SJCRH30 (cell line): ENCODE measurements at regions not wholly inside any gene's neighbourhood (a gene's known extent, or its start where the extent isn't known, plus 50 kb on each side); places are given as distances from the start of the nearest gene placed in this dataset.
"Not testable (repeated sequence)": the region's sequence is repeated elsewhere in the genome, so short reads cannot be mapped to it uniquely, and the experiment has no call there.

Source experiments
- DNase-seq, 2 experiments: peaks; one replicate each; pipeline ENCODE4 v3.0.0-alpha.2; 2015 to 2020
- H3K27ac ChIP-seq: fragments of 250-450 bp; sonication (Bioruptor Pico); 2 replicates; pipeline ENCODE4 v1.5.1; 2020; ENCODE audit warnings: mild to moderate bottlenecking, moderate library complexity
- H3K27me3 ChIP-seq: fragments of 250-450 bp; sonication (Bioruptor Pico); 2 replicates; pipeline ENCODE4 v1.5.1; 2020; ENCODE audit warnings: mild to moderate bottlenecking, moderate library complexity
- H3K36me3 ChIP-seq: fragments of 250-450 bp; sonication (Bioruptor Pico); 2 replicates; pipeline ENCODE4 v1.5.1; 2020; ENCODE audit warnings: mild to moderate bottlenecking, moderate library complexity
- H3K4me1 ChIP-seq: fragments of 250-450 bp; sonication (Bioruptor Pico); 2 replicates; pipeline ENCODE4 v1.5.1; 2020; ENCODE audit warnings: mild to moderate bottlenecking, moderate library complexity
- H3K4me3 ChIP-seq: fragments of 250-450 bp; sonication (Bioruptor Pico); 2 replicates; pipeline ENCODE4 v1.5.1; 2020; ENCODE audit warnings: mild to moderate bottlenecking, moderate library complexity
- H3K9me3 ChIP-seq: fragments of 250-450 bp; sonication (Bioruptor Pico); replicated peaks from 2 replicates; pipeline ENCODE4 v1.5.1; 2020; ENCODE audit warnings: mild to moderate bottlenecking, moderate library complexity

DNA sequence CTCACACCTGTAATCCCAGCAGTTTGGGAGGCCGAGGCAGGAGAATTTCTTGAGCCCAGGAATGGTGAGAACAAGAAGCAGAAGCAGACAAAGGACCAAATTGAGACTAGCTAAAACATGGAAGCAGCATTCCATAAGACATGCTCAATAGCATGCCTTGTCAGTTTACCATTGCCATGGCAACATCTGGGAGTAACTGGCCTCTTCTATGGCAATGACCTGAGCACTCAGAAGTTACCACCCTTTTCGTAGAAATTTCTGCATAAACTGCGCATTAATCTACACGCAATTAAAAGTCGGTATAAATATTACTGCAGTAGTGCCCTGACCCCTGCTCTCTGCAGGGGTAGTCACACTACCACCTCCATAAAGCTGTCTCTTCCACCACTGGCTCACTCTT, 390.2 kb upstream of the USP9Y start:
- Histone ChIP-seq H3K4me3 (no peak overlapping the region), H3K36me3 (no peaks in the 10 kb centered on the region), H3K9me3 (no peaks in the 10 kb centered on the region), H3K4me1 (no peaks in the 10 kb centered on the region), H3K27ac (no peak overlapping the region), H3K27me3 (no peaks in the 10 kb centered on the region)
- DNase-seq, result no peak

DNA sequence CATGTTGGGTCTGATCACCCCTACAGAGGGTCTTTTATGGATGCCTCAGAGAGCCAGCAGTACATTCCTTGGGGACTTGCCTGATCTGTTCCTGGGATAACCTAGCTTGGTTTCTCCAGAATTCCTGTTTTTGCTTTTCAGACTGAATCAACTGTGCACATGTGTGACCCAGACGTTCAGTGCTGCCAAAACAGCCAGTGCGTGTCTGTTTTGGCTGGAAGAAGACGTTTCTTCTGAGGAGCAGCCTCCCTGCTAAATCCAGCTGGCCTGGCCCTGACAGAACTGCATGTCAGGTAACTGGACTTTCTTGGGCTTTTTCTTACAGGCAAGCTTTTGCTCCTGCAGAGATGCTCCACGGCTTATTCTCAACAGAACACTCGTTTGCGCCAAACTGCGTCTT, 373.3 kb upstream of the USP9Y start:
- Histone ChIP-seq H3K9me3 (no peaks in the 10 kb centered on the region), H3K36me3 (no peaks in the 10 kb centered on the region), H3K4me1 (no peaks in the 10 kb centered on the region), H3K27ac (no peak overlapping the region), H3K27me3 (no peaks in the 10 kb centered on the region), H3K4me3 (no peak overlapping the region)
- no peak for DNase-seq

DNA sequence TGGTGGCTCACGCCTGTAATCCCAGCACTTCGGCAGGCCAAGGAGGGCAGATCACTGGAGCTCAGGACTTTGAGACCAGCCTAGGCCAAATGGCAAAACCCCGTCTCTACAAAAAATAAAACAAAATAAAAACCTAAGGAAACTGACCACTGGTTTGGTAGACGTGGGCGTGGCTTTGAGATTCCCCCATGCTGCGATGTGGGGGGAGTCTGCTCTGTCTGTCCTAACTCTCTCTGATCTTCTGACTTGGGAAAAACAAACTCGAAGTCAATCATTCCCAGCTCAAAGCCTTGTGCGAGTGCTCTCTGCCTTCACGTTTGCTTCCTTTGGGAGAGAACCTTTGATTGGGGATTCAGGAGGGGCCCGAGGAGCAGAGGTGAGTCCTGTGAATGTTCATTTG, 369.1 kb upstream of the USP9Y start:
- not testable (repeated sequence) for H3K4me3 ChIP-seq, H3K27me3 ChIP-seq, H3K9me3 ChIP-seq, H3K4me1 ChIP-seq, H3K27ac ChIP-seq, DNase-seq, H3K36me3 ChIP-seq

DNA sequence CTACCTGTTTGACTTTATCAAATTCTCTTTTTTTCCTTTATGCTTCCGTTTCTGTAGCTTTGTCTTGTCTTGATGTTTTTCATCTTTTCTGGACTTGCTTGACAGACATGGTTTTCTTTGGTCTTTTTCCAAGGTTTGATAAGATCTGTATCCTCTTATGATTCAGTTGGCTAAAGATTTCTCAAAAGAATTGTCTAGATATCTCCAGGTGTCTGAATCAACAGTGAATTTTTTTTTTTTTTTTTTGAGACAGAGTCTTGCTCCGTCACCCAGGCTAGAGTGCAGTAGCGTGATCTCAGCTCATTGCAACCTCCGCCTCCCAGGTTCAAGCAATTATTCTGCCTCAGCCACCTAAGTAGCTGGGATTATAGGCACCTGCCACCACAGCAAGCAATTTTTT, 357.8 kb upstream of the USP9Y start:
- H3K27ac ChIP-seq, result no peak overlapping the region
- H3K4me1 ChIP-seq, result no peaks in the 10 kb centered on the region
- H3K36me3 ChIP-seq, result no peaks in the 10 kb centered on the region
- H3K27me3 ChIP-seq, result no peaks in the 10 kb centered on the region
- H3K4me3 ChIP-seq, result no peak overlapping the region
- no peak for DNase-seq
- no peaks in the 10 kb centered on the region for H3K9me3 ChIP-seq

DNA sequence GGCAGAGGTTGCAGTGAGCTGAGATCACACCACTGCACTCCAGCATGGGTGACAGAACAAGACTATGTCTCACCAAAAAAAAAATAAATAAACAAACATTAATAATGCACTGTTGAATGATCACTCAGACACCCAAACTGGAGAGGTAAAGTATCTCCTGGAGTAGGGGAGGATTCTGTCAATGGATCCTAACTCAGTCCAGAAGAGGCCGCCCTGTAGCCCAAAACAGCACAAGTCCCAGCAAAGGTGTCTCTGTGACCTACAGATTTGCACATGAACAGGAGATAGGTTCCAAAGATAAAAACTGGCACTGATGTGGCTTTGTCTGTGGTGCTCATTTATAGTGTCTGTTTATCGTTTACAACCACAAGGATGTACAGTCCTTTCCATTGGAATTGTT, 352.9 kb upstream of the USP9Y start:
- Histone ChIP-seq H3K9me3 (no peaks in the 10 kb centered on the region), H3K4me1 (no peaks in the 10 kb centered on the region), H3K27me3 (no peaks in the 10 kb centered on the region), H3K27ac (no peak overlapping the region), H3K36me3 (no peaks in the 10 kb centered on the region), H3K4me3 (no peak overlapping the region)
- no peak for DNase-seq

DNA sequence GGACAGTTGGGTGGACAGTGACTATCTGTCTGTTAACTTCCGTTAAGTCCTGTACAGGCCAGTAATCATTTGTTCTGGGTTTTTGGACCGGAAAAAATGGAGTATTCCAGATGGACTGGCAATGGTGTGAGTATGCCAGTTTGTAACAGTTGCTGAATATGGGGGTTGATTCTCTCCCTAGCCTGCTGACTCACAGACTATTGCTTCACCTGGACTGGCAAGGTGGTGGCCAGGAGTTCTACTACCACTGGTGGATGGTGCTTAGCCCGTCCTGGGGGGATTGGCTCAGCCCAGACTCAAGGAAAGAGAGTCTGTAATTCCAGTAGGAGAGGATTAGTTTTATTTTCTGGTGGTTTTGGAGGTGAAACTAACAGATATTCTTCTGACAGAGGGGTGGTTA, 343.8 kb upstream of the USP9Y start:
- H3K4me1 ChIP-seq, result no peaks in the 10 kb centered on the region
- H3K4me3 ChIP-seq, result no peak overlapping the region
- H3K27me3 ChIP-seq, result no peaks in the 10 kb centered on the region
- H3K9me3 ChIP-seq, result no peaks in the 10 kb centered on the region
- H3K36me3 ChIP-seq, result no peaks in the 10 kb centered on the region
- no peak for DNase-seq
- no peak overlapping the region for H3K27ac ChIP-seq

DNA sequence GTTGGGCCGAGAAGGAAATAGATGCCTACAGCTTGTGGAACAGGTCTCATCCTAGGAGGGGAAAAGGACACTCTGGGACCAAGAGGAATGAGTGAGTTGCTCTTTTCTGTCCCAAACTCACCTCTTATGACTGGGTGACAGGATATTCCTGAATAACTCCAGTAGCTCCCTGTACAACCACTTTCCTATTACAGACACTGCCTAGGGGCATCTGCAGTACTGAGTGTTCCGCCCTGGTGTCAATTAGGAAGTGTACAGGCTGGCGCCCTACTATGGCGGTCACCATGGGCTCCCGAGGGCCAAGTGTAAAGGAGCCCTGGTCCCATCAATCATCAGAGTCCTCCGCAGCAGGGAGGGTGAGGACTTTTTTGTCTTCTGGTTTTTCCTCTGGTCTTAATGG, 343.4 kb upstream of the USP9Y start:
- H3K4me3 ChIP-seq, result no peak overlapping the region
- no peak overlapping the region for H3K27ac ChIP-seq
- H3K4me1 ChIP-seq, result no peaks in the 10 kb centered on the region
- no peaks in the 10 kb centered on the region for H3K36me3 ChIP-seq
- no peak for DNase-seq
- H3K9me3 ChIP-seq, result no peaks in the 10 kb centered on the region
- no peaks in the 10 kb centered on the region for H3K27me3 ChIP-seq

DNA sequence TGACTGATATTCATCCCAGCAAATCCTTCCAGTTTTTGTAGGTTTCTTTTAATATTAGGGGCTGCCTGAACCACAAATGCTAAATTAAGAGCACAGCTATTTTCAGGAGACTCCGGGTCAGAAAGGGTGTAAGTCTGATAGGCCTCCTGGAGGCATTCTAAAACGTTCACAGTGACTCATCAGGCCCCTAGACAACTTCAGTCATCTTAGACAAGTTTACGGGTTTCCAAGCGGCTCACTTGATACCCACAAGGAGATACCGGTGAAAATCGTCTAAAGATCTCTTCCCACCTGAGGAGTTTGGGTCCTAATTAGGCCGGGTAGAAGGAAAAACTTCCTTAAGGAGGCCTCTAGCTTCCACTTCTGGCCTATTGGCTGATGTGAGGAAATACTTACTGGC, 342.7 kb upstream of the USP9Y start:
- H3K4me3 ChIP-seq, result no peak overlapping the region
- no peaks in the 10 kb centered on the region for H3K4me1 ChIP-seq
- no peaks in the 10 kb centered on the region for H3K36me3 ChIP-seq
- H3K27ac ChIP-seq, result no peak overlapping the region
- no peaks in the 10 kb centered on the region for H3K9me3 ChIP-seq
- no peaks in the 10 kb centered on the region for H3K27me3 ChIP-seq
- no peak for DNase-seq

DNA sequence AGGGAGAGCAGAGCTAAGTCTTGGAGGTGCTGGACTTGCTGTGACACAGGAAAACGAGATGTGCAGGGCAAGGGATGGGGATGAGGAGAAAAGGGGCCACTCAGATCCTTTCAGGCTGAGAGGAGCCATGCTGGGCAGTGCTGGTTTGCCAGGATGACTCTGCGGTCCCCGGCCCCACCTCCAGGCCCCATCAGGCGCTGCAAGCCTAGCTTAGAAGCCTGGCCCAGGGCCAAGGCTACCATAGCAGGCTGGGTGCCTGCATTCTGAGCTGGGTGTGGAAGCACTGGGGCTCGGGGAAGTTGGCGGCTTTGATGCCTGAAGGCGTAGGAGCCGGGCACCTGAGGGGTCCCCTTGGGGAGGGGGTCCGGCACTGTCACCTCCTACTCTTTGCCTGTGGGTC, 341.2 kb upstream of the USP9Y start:
- H3K27me3 ChIP-seq, result no peaks in the 10 kb centered on the region
- no peak for DNase-seq
- H3K4me1 ChIP-seq, result no peaks in the 10 kb centered on the region
- no peaks in the 10 kb centered on the region for H3K9me3 ChIP-seq
- H3K36me3 ChIP-seq, result no peaks in the 10 kb centered on the region
- H3K27ac ChIP-seq, result no peak overlapping the region
- H3K4me3 ChIP-seq, result no peak overlapping the region

DNA sequence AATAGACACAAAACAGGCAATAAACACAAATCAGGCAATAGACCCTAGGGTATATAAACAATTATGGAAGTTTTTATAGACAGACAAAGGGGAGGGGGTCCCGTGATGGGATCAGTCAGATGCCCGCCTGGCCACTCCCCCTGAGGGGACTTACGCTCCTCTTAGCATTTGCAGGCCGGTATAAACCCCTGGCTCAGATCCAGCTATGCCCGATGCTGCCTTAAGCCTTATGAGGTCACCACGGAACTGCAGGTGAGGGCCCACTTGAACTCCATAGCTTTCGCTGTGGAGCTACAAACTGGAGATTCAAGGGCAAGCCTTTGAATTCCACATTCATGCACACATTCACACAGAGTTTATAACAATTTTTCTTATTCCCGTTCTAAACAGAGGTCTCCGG, 340.5 kb upstream of the USP9Y start:
- Histone ChIP-seq H3K9me3 (no peaks in the 10 kb centered on the region), H3K27me3 (no peaks in the 10 kb centered on the region), H3K36me3 (no peaks in the 10 kb centered on the region), H3K4me3 (no peak overlapping the region), H3K4me1 (no peaks in the 10 kb centered on the region), H3K27ac (no peak overlapping the region)
- no peak for DNase-seq

DNA sequence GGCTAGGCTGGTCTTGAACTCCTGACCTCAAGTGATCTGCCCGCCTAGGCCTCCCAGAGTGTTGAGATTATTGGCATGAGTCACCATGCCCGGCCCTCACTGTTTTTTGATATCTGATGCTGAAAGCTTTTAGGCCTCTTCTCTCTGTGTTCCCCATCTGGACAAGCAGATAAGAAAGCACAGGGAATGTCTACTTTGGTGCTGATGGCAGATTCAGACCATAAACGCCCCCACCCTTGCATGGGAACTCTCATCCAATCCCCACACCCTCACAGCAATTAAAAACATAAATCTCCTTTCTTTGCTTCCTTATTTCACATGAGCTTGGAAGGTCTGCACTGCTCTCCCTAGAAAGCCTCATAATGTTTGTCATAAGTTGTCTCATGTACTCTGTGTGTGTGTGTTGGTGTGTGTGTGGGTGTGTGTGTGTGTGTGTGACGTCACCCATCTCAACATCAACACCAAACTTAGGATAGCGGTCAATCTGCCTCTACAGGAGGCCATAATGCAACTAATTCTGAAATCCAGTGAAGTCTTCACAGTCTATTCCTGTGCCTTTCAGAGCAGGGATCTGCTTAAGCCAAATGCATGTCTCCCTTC, 335.6 kb upstream of the USP9Y start:
- Histone ChIP-seq H3K36me3 (no peaks in the 10 kb centered on the region), H3K9me3 (no peaks in the 10 kb centered on the region), H3K4me1 (no peaks in the 10 kb centered on the region), H3K4me3 (no peak overlapping the region), H3K27ac (no peak overlapping the region), H3K27me3 (no peaks in the 10 kb centered on the region)
- no peak for DNase-seq

DNA sequence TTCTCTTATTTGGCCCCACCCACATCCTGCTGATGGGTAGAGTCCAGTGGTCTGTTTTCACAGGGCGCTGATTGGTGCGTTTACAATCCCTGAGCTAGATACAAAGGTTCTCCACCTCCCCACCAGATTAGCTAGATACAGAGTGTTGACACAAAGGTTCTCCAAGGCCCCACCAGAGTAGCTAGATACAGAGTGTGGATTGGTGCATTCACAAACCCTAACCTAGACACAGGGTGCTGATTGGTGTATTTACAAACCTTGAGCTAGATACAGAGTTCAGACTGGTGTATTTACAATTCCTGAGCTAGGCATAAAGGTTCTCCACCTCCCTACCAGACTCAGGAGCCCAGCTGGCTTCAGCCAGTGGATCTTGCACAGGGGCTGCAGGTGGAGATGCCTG, 326.4 kb upstream of the USP9Y start:
- H3K27me3 ChIP-seq, H3K9me3 ChIP-seq, H3K36me3 ChIP-seq, H3K4me3 ChIP-seq, H3K4me1 ChIP-seq, H3K27ac ChIP-seq, DNase-seq: not testable (repeated sequence)

DNA sequence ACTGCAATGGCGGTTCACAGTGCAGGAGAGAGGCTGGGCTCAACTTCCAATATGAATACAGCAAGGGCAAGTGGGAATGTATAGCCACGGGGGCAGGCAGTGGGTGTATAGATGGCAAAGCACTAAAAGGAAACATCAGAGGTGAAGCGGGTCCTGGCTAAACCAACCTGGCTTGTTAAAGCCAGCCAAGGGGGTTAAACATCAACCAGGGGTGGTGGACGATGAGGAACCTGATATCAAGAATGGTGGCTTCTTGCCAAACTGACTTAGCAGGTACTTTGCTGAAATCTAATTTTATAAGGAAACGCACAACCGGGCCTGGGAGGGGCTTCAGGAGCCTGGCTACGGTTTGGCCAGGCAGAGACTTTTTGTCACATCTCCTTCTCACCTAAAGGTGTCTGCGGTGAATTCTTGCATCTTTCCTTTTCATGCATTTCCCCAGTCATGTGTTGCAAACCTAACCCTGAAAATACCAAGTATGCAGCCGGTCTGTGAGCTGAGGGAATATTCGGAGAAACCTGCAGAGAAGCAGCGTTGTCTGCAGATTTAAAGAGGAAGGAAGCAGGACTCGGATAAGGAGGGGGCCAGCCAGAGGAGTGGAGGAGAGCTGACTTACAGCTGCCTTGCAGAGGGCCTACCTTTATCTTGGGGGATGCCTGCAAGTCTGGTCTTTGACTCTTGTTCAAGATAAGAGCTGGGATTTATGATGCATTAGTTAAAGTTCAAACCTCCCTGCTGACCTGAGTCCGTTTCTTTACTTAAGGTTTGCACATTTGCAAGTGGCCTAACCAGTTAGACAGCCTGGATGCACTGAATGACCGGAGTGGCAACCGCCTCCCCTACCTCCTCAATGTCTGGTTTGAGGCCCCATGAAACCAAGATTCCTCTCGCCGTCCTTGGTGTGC, 309.1 kb upstream of the USP9Y start:
- not testable (repeated sequence) for H3K27ac ChIP-seq, H3K27me3 ChIP-seq, H3K4me1 ChIP-seq, DNase-seq, H3K4me3 ChIP-seq, H3K36me3 ChIP-seq, H3K9me3 ChIP-seq

DNA sequence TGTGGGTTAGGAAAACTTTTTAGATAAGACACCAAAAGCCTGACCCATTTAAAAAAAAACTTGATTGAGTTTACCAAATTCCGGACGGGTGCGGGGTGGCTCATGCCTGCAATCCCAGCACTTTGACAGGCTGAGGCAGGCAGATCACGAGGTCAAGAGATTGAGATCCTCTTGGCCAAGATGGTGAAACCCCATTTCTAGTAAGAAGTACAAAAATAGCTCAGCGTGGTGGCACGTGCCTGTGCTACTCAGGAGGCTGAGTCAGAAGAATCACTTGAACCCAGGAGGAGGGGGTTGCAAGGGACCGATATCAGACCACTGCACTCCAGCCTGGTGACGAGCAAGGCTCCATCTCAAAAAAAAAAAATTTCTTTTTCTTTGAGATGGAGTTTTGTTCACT, 307.8 kb upstream of the USP9Y start:
- Histone ChIP-seq H3K4me3 (no peak overlapping the region), H3K9me3 (no peaks in the 10 kb centered on the region), H3K27ac (no peak overlapping the region), H3K27me3 (no peaks in the 10 kb centered on the region), H3K36me3 (no peaks in the 10 kb centered on the region), H3K4me1 (no peaks in the 10 kb centered on the region)
- no peak for DNase-seq

DNA sequence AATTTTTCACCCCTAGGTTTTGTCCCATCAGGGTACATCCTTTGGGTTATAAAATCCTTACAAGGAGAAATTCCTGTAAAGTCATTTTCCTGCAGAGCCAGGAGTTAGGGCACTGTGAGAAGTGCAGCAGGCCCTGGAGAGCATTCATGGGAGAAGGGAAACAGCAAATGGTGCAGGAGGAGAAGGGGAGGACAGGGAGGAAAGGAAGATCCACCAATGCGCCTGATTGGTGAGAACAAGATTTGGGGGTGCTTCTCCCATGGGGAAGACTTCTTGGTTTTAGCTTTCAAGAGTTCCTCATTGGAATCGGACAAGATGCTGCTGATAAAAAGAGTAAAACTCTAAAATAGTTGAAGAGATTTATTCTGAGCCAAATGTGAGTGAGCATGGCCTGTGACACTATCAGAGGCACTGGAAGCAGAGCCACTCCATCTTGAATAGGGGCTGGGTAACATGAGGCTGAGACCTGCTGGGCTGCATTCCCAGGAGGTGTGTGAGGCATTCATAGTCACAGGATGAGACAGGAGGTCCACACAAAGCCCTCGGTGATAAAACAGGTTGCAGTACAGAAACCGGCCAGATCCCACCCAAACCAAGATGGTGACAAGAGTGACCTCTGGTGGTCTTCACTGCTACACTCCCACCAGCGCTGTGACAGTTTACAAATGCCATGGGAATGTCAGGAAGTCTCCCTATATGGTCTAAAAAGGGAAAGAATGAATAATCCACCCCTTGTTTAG, 305.5 kb upstream of the USP9Y start:
- not testable (repeated sequence) for H3K36me3 ChIP-seq, H3K27ac ChIP-seq, H3K27me3 ChIP-seq, H3K9me3 ChIP-seq, H3K4me3 ChIP-seq, DNase-seq, H3K4me1 ChIP-seq
